Subcutaneous abdominal adipose tissue (tissue), 5 donors: ENCODE measurements at regions not wholly inside any gene's neighbourhood (a gene's known extent, or its start where the extent isn't known, plus 50 kb on each side); places are given as distances from the start of the nearest gene placed in this dataset.

ENCODE experiments used
- H3K27ac ChIP-seq: one replicate; pipeline ENCODE4 v1.7.0; 2013; ENCODE audit warnings: low read depth, mild to moderate bottlenecking, inconsistent platforms, low read length, moderate library complexity
- H3K27me3 ChIP-seq, 5 donors: one replicate each; pipeline ENCODE4 v1.7.0; 2013; ENCODE audit warnings: low read length in 5 of 5, inconsistent platforms in 1 of 5; ENCODE audit not compliant: control insufficient read depth in 5 of 5, insufficient read depth in 4 of 5
- H3K36me3 ChIP-seq, 5 donors: one replicate each; pipeline ENCODE4 v1.7.0; 2013; ENCODE audit warnings: low read length in 5 of 5; ENCODE audit not compliant: control insufficient read depth in 5 of 5, insufficient read depth in 5 of 5
- H3K4me1 ChIP-seq, 5 donors: one replicate each; pipeline ENCODE4 v1.7.0; 2013; ENCODE audit warnings: low read length in 5 of 5, mild to moderate bottlenecking in 3 of 5, moderate library complexity in 1 of 5; ENCODE audit not compliant: control insufficient read depth in 5 of 5, insufficient read depth in 5 of 5
- H3K4me3 ChIP-seq, 5 donors: one replicate each; pipeline ENCODE4 v1.7.0; 2013; ENCODE audit warnings: low read length in 5 of 5, low read depth in 1 of 5
- H3K9ac ChIP-seq, 5 donors: one replicate each; pipeline ENCODE4 v1.7.0; 2013; ENCODE audit warnings: low read length in 5 of 5, mild to moderate bottlenecking in 4 of 5, moderate library complexity in 3 of 5
- H3K9me3 ChIP-seq, 5 donors: one replicate each; pipeline ENCODE4 v1.7.0; 2013; ENCODE audit warnings: low read length in 5 of 5; ENCODE audit not compliant: control insufficient read depth in 5 of 5
- donor health status: healthy.
- donor health status: healthy.
- donor health status: healthy.
- donor health status: healthy.
- donor health status: healthy.

DNA sequence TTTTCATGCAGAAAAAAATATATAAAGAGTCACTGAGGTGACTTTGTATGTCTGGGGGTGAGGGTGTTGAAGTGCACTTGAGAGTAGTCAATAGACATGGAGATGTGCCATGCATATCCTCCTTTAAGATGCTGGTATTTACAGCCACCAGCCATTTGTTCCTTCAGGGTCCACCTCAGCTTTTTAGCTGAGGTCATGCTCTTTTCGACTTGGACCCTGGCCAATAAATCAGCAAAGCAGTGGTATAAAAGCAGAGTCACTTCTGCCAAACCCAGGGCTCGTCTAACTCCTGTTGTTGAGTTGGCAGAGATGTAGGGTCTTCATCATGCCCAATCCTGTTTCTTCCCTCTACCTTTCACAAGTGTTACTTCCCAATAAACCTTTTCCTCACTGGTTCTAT, 75.1 kb upstream of the OSTN start:
- Histone ChIP-seq H3K4me3 (no peak overlapping the region), H3K27me3 (no peaks in the 10 kb centered on the region), H3K4me1 (no peaks in the 10 kb centered on the region), H3K36me3 (no peaks in the 10 kb centered on the region), H3K9ac (no peak overlapping the region), H3K9me3 (no peaks in the 10 kb centered on the region), H3K27ac (no peak overlapping the region)

DNA sequence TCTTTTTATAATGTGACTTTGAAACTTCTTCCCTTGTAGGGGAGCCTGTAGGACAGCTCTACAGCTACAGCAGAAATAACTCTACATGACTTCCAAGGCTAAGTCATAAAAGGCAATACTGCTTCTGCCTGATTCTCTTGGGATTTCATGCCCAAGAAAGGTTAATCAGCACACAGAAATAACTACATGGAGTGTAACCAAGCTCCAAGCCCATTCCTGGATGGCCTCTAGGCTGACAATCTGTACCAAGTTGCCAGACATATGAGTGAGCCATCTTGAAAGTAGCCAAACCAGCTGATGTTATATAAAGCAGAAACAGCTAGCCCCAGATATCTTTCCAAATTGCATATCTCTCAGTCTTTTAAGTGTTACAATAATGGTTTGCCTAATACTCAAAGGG, 75.8 kb upstream of the OSTN start:
- Histone ChIP-seq H3K27me3 (no peaks in the 10 kb centered on the region), H3K36me3 (no peaks in the 10 kb centered on the region), H3K4me1 (no peaks in the 10 kb centered on the region), H3K27ac (no peak overlapping the region), H3K9ac (no peak overlapping the region), H3K9me3 (no peaks in the 10 kb centered on the region), H3K4me3 (no peak overlapping the region)

DNA sequence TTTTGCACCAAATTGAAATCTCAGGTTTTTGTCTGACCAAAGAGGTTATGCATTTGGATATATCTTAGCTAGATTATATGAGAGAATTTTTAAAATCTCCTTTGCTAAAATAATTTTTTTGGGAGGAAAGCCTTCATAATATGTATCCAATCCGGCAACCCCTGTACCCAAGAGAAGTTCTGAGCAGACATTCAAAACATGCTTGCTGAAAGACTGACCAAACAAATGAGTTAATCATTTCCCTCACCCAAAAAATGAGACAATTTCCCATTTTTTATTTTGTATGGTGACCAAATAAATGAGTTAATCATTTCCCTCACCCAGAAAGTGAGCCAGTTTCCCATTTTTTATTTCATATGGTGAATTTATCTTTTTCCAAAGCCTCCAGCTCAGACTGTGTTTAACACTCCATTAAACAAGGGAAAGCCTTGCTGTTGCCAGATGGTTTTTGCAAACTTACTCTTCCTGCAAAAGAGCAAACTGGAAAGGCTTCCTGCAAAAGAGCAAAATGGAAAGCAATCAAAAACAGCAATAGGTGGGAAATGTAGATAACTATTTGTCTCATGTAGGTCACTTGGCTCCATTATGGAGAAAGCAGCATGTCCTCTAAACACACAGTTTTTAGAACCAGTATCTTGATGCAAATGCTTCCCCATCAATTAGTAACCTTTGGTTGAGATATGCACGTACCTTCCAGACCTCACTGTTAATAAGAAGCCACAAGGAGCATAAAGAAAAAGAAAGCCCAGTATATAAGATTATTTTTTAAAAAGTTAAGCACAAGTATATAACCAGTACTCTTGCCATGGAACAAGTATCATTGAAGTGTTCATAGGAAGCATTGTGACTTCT, 78.4 kb upstream of the OSTN start:
- Histone ChIP-seq H3K36me3 (no peaks in the 10 kb centered on the region), H3K9me3 (no peaks in the 10 kb centered on the region), H3K4me1 (no peaks in the 10 kb centered on the region), H3K9ac (no peak overlapping the region), H3K27me3 (no peaks in the 10 kb centered on the region), H3K27ac (no peak overlapping the region), H3K4me3 (no peak overlapping the region)

DNA sequence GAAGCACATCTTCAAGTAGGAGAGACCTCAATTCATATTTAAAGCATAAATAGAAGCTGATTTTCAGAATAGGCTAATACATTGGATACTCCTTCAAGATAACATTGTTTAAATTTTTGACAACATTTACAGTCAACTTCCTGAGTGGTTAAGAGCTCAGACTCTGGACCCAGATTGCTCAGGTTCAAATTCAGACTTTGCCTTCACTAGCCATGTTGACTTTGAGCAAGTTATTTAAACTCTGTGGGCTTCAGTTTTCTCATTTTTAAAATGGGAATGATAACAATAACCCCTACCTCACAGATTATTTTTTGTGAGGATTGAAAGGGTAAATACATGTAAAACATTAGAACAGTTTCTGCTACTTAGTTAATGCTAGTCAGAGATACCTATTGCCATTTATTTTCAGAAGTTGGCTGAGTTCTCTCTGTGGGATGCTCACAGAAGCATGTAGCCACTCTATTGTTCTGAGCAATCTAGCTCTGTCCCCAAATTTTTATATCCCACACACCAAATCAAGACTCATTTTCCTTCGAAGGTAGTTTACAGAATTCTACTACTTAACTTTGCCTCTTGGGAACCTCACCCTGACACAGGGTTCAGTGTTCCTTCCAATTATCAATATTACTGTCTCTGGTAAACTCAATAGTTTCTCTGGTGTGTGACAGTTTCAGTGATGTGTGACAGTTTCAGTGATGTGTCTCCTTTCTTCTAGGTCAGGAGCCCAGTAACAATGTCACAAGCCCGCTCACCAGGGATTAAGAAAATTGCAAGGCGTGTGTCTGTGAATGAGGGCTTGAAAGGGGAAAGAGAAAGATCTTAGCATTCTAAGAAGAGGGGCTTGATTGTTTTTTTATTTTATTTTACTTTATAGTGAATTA, 79.4 kb upstream of the OSTN start:
- H3K27me3 ChIP-seq = no peaks in the 10 kb centered on the region
- H3K9ac ChIP-seq = no peak overlapping the region
- H3K36me3 ChIP-seq = no peaks in the 10 kb centered on the region
- H3K9me3 ChIP-seq = no peaks in the 10 kb centered on the region
- H3K4me3 ChIP-seq = no peak overlapping the region
- no peak overlapping the region for H3K27ac ChIP-seq
- H3K4me1 ChIP-seq = no peaks in the 10 kb centered on the region

DNA sequence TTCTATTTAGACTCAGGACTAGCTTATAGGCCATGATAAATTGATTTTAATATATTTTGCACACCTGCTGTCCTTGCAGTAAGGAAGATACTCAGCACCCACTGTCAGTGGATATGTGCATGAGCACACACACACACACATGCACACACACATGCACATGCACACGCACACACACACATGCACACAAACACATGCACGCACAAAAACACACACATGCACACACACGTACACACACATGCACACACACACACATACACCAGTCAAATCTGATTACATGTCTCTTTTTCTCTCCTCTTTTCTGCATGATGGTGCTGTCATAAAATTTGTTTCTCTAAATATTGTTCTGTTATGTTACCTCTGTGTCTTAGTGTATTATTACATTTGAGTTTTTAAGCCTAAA, 87.3 kb upstream of the OSTN start:
- Histone ChIP-seq H3K27ac (no peak overlapping the region), H3K4me1 (peaks cover 0 to 6% (median 0%) of the 10 kb centered on the region in 5 donors), H3K36me3 (no peaks in the 10 kb centered on the region), H3K4me3 (no peak overlapping the region), H3K27me3 (no peaks in the 10 kb centered on the region), H3K9ac (no peak overlapping the region), H3K9me3 (no peaks in the 10 kb centered on the region)

- H3K27me3 ChIP-seq = no peaks in the 10 kb centered on the region
- no peak overlapping the region for H3K4me3 ChIP-seq
- H3K9ac ChIP-seq = no peak overlapping the region
- no peaks in the 10 kb centered on the region for H3K9me3 ChIP-seq
- H3K4me1 ChIP-seq = no peaks in the 10 kb centered on the region
- H3K27ac ChIP-seq = no peak overlapping the region
- H3K36me3 ChIP-seq = no peaks in the 10 kb centered on the region
These were observed 93.6 kb upstream of the OSTN start for GRCh38 chr3:191105418-191105817.

DNA sequence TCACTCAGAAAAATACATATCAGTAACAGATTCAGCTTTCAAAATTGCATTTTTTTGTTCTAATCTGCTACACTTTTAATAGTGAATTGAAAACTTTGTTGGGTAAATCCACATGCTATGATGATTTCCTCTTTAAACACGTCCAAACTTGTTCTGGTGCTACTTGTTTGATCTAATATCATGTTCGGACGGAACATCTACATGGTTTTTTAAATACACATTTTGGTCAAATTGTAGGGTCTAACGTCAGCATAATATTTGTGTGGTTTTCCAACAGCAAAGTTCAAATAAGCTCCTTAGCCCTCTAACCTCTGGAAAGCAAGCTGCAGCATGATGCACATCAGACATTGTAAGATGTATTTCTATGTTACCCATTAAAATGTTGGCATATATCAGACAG, 98.5 kb upstream of the OSTN start:
- no peak overlapping the region for H3K9ac ChIP-seq
- H3K27ac ChIP-seq = no peak overlapping the region
- H3K4me3 ChIP-seq = no peak overlapping the region
- no peaks in the 10 kb centered on the region for H3K4me1 ChIP-seq
- no peaks in the 10 kb centered on the region for H3K9me3 ChIP-seq
- no peaks in the 10 kb centered on the region for H3K27me3 ChIP-seq
- no peaks in the 10 kb centered on the region for H3K36me3 ChIP-seq

- H3K27me3 ChIP-seq = no peaks in the 10 kb centered on the region
- no peak overlapping the region for H3K9ac ChIP-seq
- H3K4me1 ChIP-seq = no peaks in the 10 kb centered on the region
- no peak overlapping the region for H3K4me3 ChIP-seq
- H3K9me3 ChIP-seq = no peaks in the 10 kb centered on the region
- H3K27ac ChIP-seq = no peak overlapping the region
- no peaks in the 10 kb centered on the region for H3K36me3 ChIP-seq
These were observed 104.8 kb upstream of the OSTN start for GRCh38 chr3:191094057-191094845.

- Histone ChIP-seq H3K36me3 (no peaks in the 10 kb centered on the region), H3K27ac (no peak overlapping the region), H3K27me3 (no peaks in the 10 kb centered on the region), H3K9me3 (peaks cover 0 to 5% (median 0%) of the 10 kb centered on the region in 5 donors), H3K9ac (no peak overlapping the region), H3K4me3 (no peak overlapping the region), H3K4me1 (no peaks in the 10 kb centered on the region)
These were observed 111.7 kb upstream of the OSTN start for GRCh38 chr3:191087391-191087790.
